Neural progenitor cell (in vitro differentiated cells): ENCODE measurements at regions not wholly inside any gene's neighbourhood (a gene's known extent, or its start where the extent isn't known, plus 50 kb on each side); places are given as distances from the start of the nearest gene placed in this dataset.
"Not testable (repeated sequence)": the region's sequence is repeated elsewhere in the genome, so short reads cannot be mapped to it uniquely, and the experiment has no call there.

Experiments used
- CTCF ChIP-seq: fragments of 200-600 bp; sonication (generic); IDR thresholded peaks from 2 replicates; pipeline ENCODE4 v1.5.1; 2017; ENCODE audit warnings: antibody characterized with exemption, mild to moderate bottlenecking
- EZH2 ChIP-seq: fragments of 200-600 bp; sonication (generic); IDR thresholded peaks from 2 replicates; pipeline ENCODE4 v1.6.1; 2017; ENCODE audit warnings: antibody characterized with exemption, mild to moderate bottlenecking, moderate library complexity

DNA sequence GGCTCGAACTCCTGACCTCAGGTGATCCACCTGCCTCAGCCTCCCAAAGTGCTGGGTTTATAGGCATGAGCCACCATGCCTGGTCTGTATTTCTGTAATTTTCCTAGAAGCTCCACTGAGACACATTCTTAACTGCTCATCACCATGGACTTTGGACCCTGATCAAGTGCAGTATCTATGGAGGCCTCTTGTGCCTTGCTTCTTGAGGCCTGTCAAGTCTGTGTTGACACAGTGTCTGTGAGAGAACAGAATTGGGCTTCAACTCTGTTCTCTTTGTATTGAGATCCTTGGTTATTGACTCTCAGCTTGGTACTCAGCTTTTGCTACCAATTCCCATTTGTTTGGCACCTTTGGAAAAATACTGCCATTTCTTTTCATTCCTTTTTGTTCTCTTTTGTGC is 188.0 kb downstream of the SPATA31A6 start:
- not testable (repeated sequence) for TF ChIP-seq EZH2, CTCF
